ENCODE measurements at regions not wholly inside any gene's neighbourhood (a gene's known extent, or its start where the extent isn't known, plus 50 kb on each side); places are given as distances from the start of the nearest gene placed in this dataset.

DNA sequence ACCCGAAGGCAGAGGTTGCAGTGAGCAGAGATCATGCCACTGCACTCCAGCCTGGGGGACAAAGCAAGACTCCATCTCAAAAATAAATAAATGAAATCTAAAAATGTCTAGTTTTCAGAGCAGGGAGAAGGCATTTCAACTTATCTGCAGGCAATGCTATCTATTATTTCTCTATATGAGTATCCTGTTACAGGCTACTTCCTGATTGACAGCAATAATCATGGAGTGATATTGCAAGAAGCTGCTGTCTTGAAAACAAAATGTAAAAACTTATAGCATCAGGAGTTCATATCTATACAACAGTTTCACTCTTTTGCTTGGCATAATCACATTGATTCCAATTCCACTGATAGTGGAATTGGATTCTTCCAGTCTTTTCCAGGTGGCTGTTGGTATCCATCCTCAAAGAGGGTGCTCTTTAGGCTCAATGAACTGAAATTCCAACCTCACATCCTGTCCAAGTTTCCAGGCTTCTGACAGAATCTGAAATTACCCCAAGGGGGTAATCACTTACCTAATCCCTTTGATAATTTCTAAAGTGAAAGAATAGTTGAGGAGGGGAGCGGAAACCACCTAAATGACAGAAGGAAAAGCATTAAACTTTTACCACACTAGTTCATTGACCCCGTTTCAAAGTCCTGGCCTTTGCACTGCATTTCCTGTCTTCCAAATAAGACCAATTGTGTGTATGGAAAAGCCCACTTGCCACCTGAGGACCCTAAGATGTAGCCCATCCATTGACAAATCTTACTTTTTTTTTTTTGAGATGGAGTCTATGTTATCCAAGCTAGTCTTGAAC is 107.6 kb downstream of the GLUL start:
- H3K4me3 Mint-ChIP-seq (ENCODE audit: unreplicated experiment), result no peak overlapping the region
- DNase-seq (ENCODE audit: low spot score), result no peak
- TF ChIP-seq, protein P1, sequence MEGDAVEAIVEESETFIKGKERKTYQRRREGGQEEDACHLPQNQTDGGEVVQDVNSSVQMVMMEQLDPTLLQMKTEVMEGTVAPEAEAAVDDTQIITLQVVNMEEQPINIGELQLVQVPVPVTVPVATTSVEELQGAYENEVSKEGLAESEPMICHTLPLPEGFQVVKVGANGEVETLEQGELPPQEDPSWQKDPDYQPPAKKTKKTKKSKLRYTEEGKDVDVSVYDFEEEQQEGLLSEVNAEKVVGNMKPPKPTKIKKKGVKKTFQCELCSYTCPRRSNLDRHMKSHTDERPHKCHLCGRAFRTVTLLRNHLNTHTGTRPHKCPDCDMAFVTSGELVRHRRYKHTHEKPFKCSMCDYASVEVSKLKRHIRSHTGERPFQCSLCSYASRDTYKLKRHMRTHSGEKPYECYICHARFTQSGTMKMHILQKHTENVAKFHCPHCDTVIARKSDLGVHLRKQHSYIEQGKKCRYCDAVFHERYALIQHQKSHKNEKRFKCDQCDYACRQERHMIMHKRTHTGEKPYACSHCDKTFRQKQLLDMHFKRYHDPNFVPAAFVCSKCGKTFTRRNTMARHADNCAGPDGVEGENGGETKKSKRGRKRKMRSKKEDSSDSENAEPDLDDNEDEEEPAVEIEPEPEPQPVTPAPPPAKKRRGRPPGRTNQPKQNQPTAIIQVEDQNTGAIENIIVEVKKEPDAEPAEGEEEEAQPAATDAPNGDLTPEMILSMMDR (IDR thresholded peaks at IDR 0.05), result no peak
- H3K4me1 Mint-ChIP-seq (ENCODE audit: low read depth), result no peaks in the 10 kb centered on the region
- peaks cover 2% of the 10 kb centered on the region for H3K27me3 Mint-ChIP-seq (ENCODE audit: low read depth)
- no peak overlapping the region for H3K27ac Mint-ChIP-seq (ENCODE audit: unreplicated experiment)
- H3K9me3 Mint-ChIP-seq (ENCODE audit: low read depth), result no peaks in the 10 kb centered on the region
- H3K36me3 Mint-ChIP-seq (ENCODE audit: low read depth), result no peaks in the 10 kb centered on the region

DNA sequence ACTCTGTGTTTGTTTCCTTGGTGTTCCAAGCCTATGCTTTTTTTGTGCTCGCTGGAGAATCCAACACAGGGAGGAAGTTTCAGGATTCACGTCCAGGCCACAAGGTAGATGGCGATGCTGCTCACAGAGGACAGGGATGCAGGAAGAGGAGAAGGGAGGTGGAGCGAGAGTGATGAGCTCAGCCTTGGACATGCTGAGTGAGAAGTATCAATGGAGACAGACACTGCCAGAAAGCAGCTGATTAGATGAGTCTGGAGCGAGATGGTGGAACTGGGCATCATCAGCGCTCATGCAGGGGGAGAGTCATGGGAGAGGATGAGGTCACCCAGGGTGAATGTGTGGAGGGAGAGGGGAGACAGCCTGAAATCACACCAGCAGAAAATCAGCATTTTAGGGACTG is 110.0 kb downstream of the GLUL start:
- TF ChIP-seq, protein P1 (IDR thresholded peaks at IDR 0.05), result no peak
- Mint-ChIP-seq H3K4me1 (ENCODE audit: low read depth) (no peaks in the 10 kb centered on the region), H3K4me3 (ENCODE audit: unreplicated experiment) (no peak overlapping the region), H3K27ac (ENCODE audit: unreplicated experiment) (peak overlapping the region; percentile 34), H3K27me3 (ENCODE audit: low read depth) (peaks cover 2% of the 10 kb centered on the region), H3K9me3 (ENCODE audit: low read depth) (no peaks in the 10 kb centered on the region), H3K36me3 (ENCODE audit: low read depth) (no peaks in the 10 kb centered on the region)
- DNase-seq (ENCODE audit: low spot score), result no peak

- Mint-ChIP-seq H3K36me3 (ENCODE audit: low read depth) (no peaks in the 10 kb centered on the region), H3K27ac (ENCODE audit: unreplicated experiment) (no peak overlapping the region), H3K4me3 (ENCODE audit: unreplicated experiment) (no peak overlapping the region), H3K9me3 (ENCODE audit: low read depth) (no peaks in the 10 kb centered on the region), H3K27me3 (ENCODE audit: low read depth) (peaks cover 2% of the 10 kb centered on the region), H3K4me1 (ENCODE audit: low read depth) (no peaks in the 10 kb centered on the region)
- DNase-seq (ENCODE audit: low spot score), result no peak
- TF ChIP-seq, protein P1 (IDR thresholded peaks at IDR 0.05), result no peak
These were observed 111.1 kb downstream of the GLUL start for GRCh38 chr1:182280504-182280900.

- DNase-seq (ENCODE audit: low spot score), result no peak
- Mint-ChIP-seq H3K27ac (ENCODE audit: unreplicated experiment) (no peak overlapping the region), H3K9me3 (ENCODE audit: low read depth) (no peaks in the 10 kb centered on the region), H3K27me3 (ENCODE audit: low read depth) (peaks cover 2% of the 10 kb centered on the region), H3K36me3 (ENCODE audit: low read depth) (no peaks in the 10 kb centered on the region), H3K4me1 (ENCODE audit: low read depth) (no peaks in the 10 kb centered on the region), H3K4me3 (ENCODE audit: unreplicated experiment) (no peak overlapping the region)
- TF ChIP-seq, protein P1 (IDR thresholded peaks at IDR 0.05), result no peak
These were observed 111.7 kb downstream of the GLUL start for GRCh38 chr1:182279724-182280503.

DNA sequence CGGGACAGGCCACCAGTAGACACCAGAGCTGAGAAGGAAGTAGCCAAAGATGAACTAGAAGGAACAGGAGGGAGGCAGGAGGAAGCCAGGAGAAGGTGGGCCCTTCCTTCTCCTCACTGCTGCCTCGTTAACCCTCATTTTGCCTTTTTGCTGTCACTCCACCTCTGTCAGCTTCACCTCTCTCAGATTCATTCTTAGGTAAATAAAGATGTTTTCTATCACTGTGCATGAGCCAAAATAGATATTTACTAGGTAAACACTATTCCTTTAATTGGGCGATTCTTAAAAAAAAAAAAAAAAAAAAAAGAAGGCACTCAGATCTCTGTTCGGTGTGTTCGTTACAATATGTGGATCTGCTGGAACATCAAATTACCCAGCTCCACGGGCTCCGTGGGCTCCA is 112.3 kb downstream of the GLUL start:
- TF ChIP-seq, protein P1 (IDR thresholded peaks at IDR 0.05), result no peak
- Mint-ChIP-seq H3K36me3 (ENCODE audit: low read depth) (no peaks in the 10 kb centered on the region), H3K27me3 (ENCODE audit: low read depth) (peaks cover 2% of the 10 kb centered on the region)

More for the DNA sequence above, 112.3 kb downstream of the GLUL start:
- Mint-ChIP-seq H3K4me1 (ENCODE audit: low read depth) (no peaks in the 10 kb centered on the region), H3K9me3 (ENCODE audit: low read depth) (no peaks in the 10 kb centered on the region), H3K27ac (ENCODE audit: unreplicated experiment) (no peak overlapping the region), H3K4me3 (ENCODE audit: unreplicated experiment) (no peak overlapping the region)
- no peak for DNase-seq (ENCODE audit: low spot score)
